Mesenchymal stem cell (in vitro differentiated cells and primary cell): ENCODE measurements at regions not wholly inside any gene's neighbourhood (a gene's known extent, or its start where the extent isn't known, plus 50 kb on each side); places are given as distances from the start of the nearest gene placed in this dataset.

Experiments
- DNase-seq: peaks from one replicate; pipeline ENCODE4 v3.0.0-alpha.2; 2013
- H2AFZ ChIP-seq: one replicate; pipeline ENCODE4 v1.6.1; 2013; ENCODE audit warnings: low read depth, mild to moderate bottlenecking, control low read depth, inconsistent platforms, low read length, moderate library complexity
- H2AK5ac ChIP-seq: 2 replicates; pipeline ENCODE4 v1.6.1; 2013; ENCODE audit warnings: low read length, moderate library complexity, mild to moderate bottlenecking, inconsistent platforms; ENCODE audit not compliant: severe bottlenecking
- H2BK120ac ChIP-seq: one replicate; pipeline ENCODE4 v1.6.1; 2013; ENCODE audit warnings: low read depth, mild to moderate bottlenecking, inconsistent platforms, low read length, moderate library complexity
- H2BK12ac ChIP-seq, 2 experiments: one replicate each; pipeline ENCODE4 v1.6.1; 2013; ENCODE audit warnings: inconsistent platforms in 2 of 2, low read length in 2 of 2, mild to moderate bottlenecking in 2 of 2, moderate library complexity in 2 of 2, control low read depth in 1 of 2
- H2BK15ac ChIP-seq: one replicate; pipeline ENCODE4 v1.6.1; 2013; ENCODE audit warnings: mild to moderate bottlenecking, low read depth, inconsistent platforms; ENCODE audit not compliant: poor library complexity, severe bottlenecking
- H2BK5ac ChIP-seq: 2 replicates; pipeline ENCODE4 v1.6.1; 2013; ENCODE audit warnings: low read depth, mild to moderate bottlenecking, low read length, control low read depth, inconsistent platforms; ENCODE audit not compliant: poor library complexity, severe bottlenecking
- H3K14ac ChIP-seq, 2 experiments: one replicate each; pipeline ENCODE4 v1.6.1; 2013; ENCODE audit warnings: inconsistent platforms in 2 of 2, low read length in 2 of 2, control low read depth in 1 of 2, mild to moderate bottlenecking in 1 of 2, moderate library complexity in 1 of 2
- H3K18ac ChIP-seq, 2 experiments: one replicate each; pipeline ENCODE4 v1.6.1; 2013; ENCODE audit warnings: inconsistent platforms in 2 of 2, low read length in 2 of 2, control low read depth in 1 of 2, low read depth in 1 of 2, mild to moderate bottlenecking in 1 of 2
- H3K23ac ChIP-seq, 2 experiments: one replicate each; pipeline ENCODE4 v1.6.1; 2013; ENCODE audit warnings: inconsistent platforms in 2 of 2, low read length in 2 of 2, mild to moderate bottlenecking in 2 of 2, moderate library complexity in 2 of 2, control low read depth in 1 of 2
- H3K27ac ChIP-seq: 2 replicates; pipeline ENCODE4 v1.5.1; 2013; ENCODE audit warnings: mild to moderate bottlenecking, moderate library complexity, low read length, control low read depth, inconsistent platforms; ENCODE audit not compliant: poor library complexity, severe bottlenecking
- H3K27me3 ChIP-seq, 2 experiments: 2 replicates each; pipeline versions ENCODE4 v1.6.1 to v1.7.0; 2013; ENCODE audit warnings: low read length in 2 of 2, mild to moderate bottlenecking in 2 of 2, moderate library complexity in 2 of 2, control low read depth in 1 of 2, inconsistent platforms in 1 of 2; ENCODE audit not compliant: control insufficient read depth in 1 of 2, insufficient read depth in 1 of 2
- H3K36me3 ChIP-seq, 2 experiments: 2 replicates each; pipeline versions ENCODE4 v1.6.1 to v1.7.0; 2013; ENCODE audit warnings: low read length in 2 of 2, control low read depth in 1 of 2, inconsistent platforms in 1 of 2, low read depth in 1 of 2, mild to moderate bottlenecking in 1 of 2; ENCODE audit not compliant: insufficient read depth in 2 of 2, control insufficient read depth in 1 of 2
- H3K4ac ChIP-seq, 2 experiments: one replicate each; pipeline ENCODE4 v1.6.1; 2013; ENCODE audit warnings: inconsistent platforms in 2 of 2, low read length in 2 of 2, mild to moderate bottlenecking in 2 of 2, moderate library complexity in 2 of 2, control low read depth in 1 of 2, low read depth in 1 of 2
- H3K4me1 ChIP-seq: 2 replicates; pipeline ENCODE4 v1.6.1; 2013; ENCODE audit warnings: low read depth, low read length, control low read depth; ENCODE audit not compliant: control insufficient read depth, insufficient read depth
- H3K4me2 ChIP-seq: 2 replicates; pipeline ENCODE4 v1.6.1; 2013; ENCODE audit warnings: low read length, mild to moderate bottlenecking, inconsistent platforms; ENCODE audit not compliant: poor library complexity, severe bottlenecking
- H3K4me3 ChIP-seq, 2 experiments: 2 replicates each; pipeline versions ENCODE4 v1.5.1 to v1.7.0; 2013; ENCODE audit warnings: low read length in 2 of 2, mild to moderate bottlenecking in 2 of 2, control low read depth in 1 of 2, low read depth in 1 of 2; ENCODE audit not compliant: insufficient read depth in 1 of 2
- H3K79me1 ChIP-seq: replicated peaks from 2 replicates; pipeline ENCODE4 v1.6.1; 2013; ENCODE audit warnings: mild to moderate bottlenecking, control low read depth, low read length, inconsistent platforms; ENCODE audit not compliant: poor library complexity, severe bottlenecking
- H3K9ac ChIP-seq: 2 replicates; pipeline ENCODE4 v1.7.0; 2013; ENCODE audit warnings: mild to moderate bottlenecking, low read length, moderate library complexity
- H3K9me3 ChIP-seq: 2 replicates; pipeline ENCODE4 v1.7.0; 2013; ENCODE audit warnings: mild to moderate bottlenecking, low read length; ENCODE audit not compliant: control insufficient read depth
- H4K8ac ChIP-seq: one replicate; pipeline ENCODE4 v1.6.1; 2013; ENCODE audit warnings: inconsistent platforms, mild to moderate bottlenecking, low read length, moderate library complexity
- H4K91ac ChIP-seq: one replicate; pipeline ENCODE4 v1.6.1; 2013; ENCODE audit warnings: mild to moderate bottlenecking, low read length, inconsistent platforms
- WGBS: methylation state at CpG from one replicate; pipeline ENCODE4 v1.1.7; 2013; ENCODE audit warnings: mixed read lengths; 5-methylcytosine and 5-hydroxymethylcytosine counted together

GRCh38 chr10:71131508-71132088 lies 80.8 kb upstream of the UNC5B start:
- H2BK5ac ChIP-seq: no peak overlapping the region
- no peak overlapping the region for H2BK12ac ChIP-seq
- H3K18ac ChIP-seq: no peak overlapping the region
- H2AK5ac ChIP-seq: no peak overlapping the region
- no peak overlapping the region for H2AFZ ChIP-seq
- H3K4me2 ChIP-seq: no peak overlapping the region
- H3K36me3 ChIP-seq: no peaks in the 10 kb centered on the region
- no peak overlapping the region for H3K27ac ChIP-seq
- H3K4me3 ChIP-seq: no peak overlapping the region
- no peak overlapping the region for H3K9ac ChIP-seq
- H3K14ac ChIP-seq: no peak overlapping the region
- H3K9me3 ChIP-seq: no peaks in the 10 kb centered on the region
- DNase-seq: no peak
- H3K27me3 ChIP-seq: peaks cover 63 to 66% of the 10 kb centered on the region in 2 experiments
- no peak overlapping the region for H2BK120ac ChIP-seq
- H3K4me1 ChIP-seq: no peaks in the 10 kb centered on the region
- 78% methylated on average over 4 of the region's 4 CpGs for WGBS
- no peak overlapping the region for H4K8ac ChIP-seq
- H2BK15ac ChIP-seq: no peak overlapping the region
- no peak overlapping the region for H4K91ac ChIP-seq
- no peak overlapping the region for H3K4ac ChIP-seq
- H3K23ac ChIP-seq: no peak overlapping the region
- no peaks in the 10 kb centered on the region for H3K79me1 ChIP-seq

- Histone ChIP-seq H2BK120ac (no peak overlapping the region), H4K91ac (no peak overlapping the region), H2BK12ac (no peak overlapping the region), H3K4ac (no peak overlapping the region), H3K9me3 (no peaks in the 10 kb centered on the region), H2AK5ac (no peak overlapping the region), H4K8ac (no peak overlapping the region), H3K9ac (no peak overlapping the region), H2BK15ac (no peak overlapping the region), H3K23ac (no peak overlapping the region), H3K27ac (no peak overlapping the region), H3K18ac (no peak overlapping the region), H2BK5ac (no peak overlapping the region), H3K4me3 (no peak overlapping the region), H3K36me3 (no peaks in the 10 kb centered on the region), H3K4me1 (no peaks in the 10 kb centered on the region), H3K4me2 (no peak overlapping the region), H3K79me1 (no peaks in the 10 kb centered on the region), H2AFZ (no peak overlapping the region), H3K27me3 (peaks cover 56 to 68% of the 10 kb centered on the region in 2 experiments), H3K14ac (no peak overlapping the region)
- 20% methylated on average over 1 of the region's 4 CpGs for WGBS
- no peak for DNase-seq
These were observed 80.0 kb upstream of the UNC5B start for GRCh38 chr10:71132321-71132810.

- H3K4ac ChIP-seq: no peak overlapping the region
- WGBS: 90% methylated on average over 7 of the region's 7 CpGs
- H3K14ac ChIP-seq: no peak overlapping the region
These were observed 78.4 kb upstream of the UNC5B start for GRCh38 chr10:71133710-71134686.

GRCh38 chr10:71134732-71135211 lies 77.6 kb upstream of the UNC5B start:
- Histone ChIP-seq H3K4me1 (no peaks in the 10 kb centered on the region), H3K4ac (no peak overlapping the region), H2BK12ac (no peak overlapping the region), H2BK120ac (no peak overlapping the region), H4K8ac (no peak overlapping the region), H3K23ac (no peak overlapping the region), H3K9me3 (no peaks in the 10 kb centered on the region), H2AK5ac (no peak overlapping the region), H2BK5ac (no peak overlapping the region), H3K36me3 (no peaks in the 10 kb centered on the region), H3K14ac (no peak overlapping the region), H3K27me3 (peaks cover 48 to 89% of the 10 kb centered on the region in 2 experiments), H3K79me1 (no peaks in the 10 kb centered on the region), H2AFZ (no peak overlapping the region), H2BK15ac (no peak overlapping the region), H4K91ac (no peak overlapping the region), H3K18ac (no peak overlapping the region), H3K27ac (no peak overlapping the region), H3K4me2 (no peak overlapping the region), H3K4me3 (no peak overlapping the region), H3K9ac (no peak overlapping the region)
- no peak for DNase-seq
- 70% methylated on average over 4 of the region's 4 CpGs for WGBS

More at GRCh38 chr10:71133710-71134686, 78.4 kb upstream of the UNC5B start:
- Histone ChIP-seq H2BK120ac (no peak overlapping the region), H2AK5ac (no peak overlapping the region), H3K23ac (no peak overlapping the region), H3K27me3 (peaks cover 44 to 82% of the 10 kb centered on the region in 2 experiments), H3K4me2 (no peak overlapping the region), H2BK12ac (no peak overlapping the region), H3K27ac (no peak overlapping the region), H3K18ac (no peak overlapping the region), H2BK15ac (no peak overlapping the region), H4K91ac (no peak overlapping the region), H3K36me3 (no peaks in the 10 kb centered on the region), H3K9ac (no peak overlapping the region), H3K79me1 (no peaks in the 10 kb centered on the region), H3K4me1 (no peaks in the 10 kb centered on the region), H2BK5ac (no peak overlapping the region), H3K4me3 (no peak overlapping the region), H2AFZ (no peak overlapping the region), H3K9me3 (no peaks in the 10 kb centered on the region), H4K8ac (no peak overlapping the region)
- no peak for DNase-seq
